Stimulated activated CD4-positive, alpha-beta T cell treated with anti-CD3 and anti-CD28 coated beads, Interleukin-4, amount 100 ng/mL, for 4 hours (primary cell): ENCODE measurements at regions not wholly inside any gene's neighbourhood (a gene's known extent, or its start where the extent isn't known, plus 50 kb on each side); places are given as distances from the start of the nearest gene placed in this dataset.
"Not testable (repeated sequence)": the region's sequence is repeated elsewhere in the genome, so short reads cannot be mapped to it uniquely, and the experiment has no call there.

Experiments used
- DNase-seq, 2 experiments: peaks; one replicate each; pipeline ENCODE4 v3.0.0-alpha.2; 2020

- DNase-seq = no peak
Measured at GRCh38 chr6:26235302-26235670, 129.7 kb upstream of the BTN3A2 start.

GRCh38 chr6:26239415-26239814 is 125.6 kb upstream of the BTN3A2 start:
- not testable (repeated sequence) for DNase-seq

DNA sequence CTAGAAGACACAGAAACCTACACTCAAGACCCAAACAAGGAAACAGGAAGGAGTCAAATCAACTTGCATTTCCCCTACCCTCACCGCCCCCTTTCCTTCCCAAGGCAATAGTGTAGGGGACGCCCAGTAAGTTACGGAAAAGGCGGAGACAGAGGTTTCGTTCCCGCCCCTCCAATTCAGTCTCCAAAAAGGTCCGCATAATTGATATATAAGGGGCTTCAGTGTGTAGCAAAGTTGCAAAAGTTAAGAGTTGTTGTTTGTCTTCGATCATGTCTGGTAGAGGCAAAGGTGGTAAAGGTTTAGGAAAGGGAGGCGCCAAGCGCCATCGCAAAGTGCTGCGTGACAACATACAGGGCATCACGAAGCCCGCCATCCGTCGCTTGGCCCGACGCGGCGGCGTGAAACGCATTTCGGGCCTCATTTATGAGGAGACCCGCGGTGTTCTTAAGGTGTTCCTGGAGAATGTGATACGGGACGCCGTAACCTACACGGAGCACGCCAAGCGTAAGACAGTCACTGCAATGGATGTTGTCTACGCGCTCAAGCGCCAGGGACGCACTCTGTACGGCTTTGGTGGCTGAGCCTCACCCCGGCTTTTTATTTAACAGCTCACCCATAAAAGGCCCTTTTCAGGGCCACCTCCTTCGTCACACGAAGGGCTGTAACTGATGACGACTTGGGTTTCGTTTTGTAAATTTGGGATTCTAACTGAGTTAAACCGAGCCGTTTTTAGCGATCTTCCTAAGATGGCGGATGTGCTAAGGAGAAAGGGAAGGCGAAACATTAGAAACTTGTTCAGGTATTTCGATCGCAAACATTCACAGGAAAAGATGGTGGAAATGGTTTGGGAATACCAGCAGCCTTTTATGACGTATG is 124.6 kb upstream of the BTN3A2 start:
- peak; percentile 33 to 65 for DNase-seq

GRCh38 chr6:26241033-26241895 is 123.7 kb upstream of the BTN3A2 start:
- DNase-seq = peak in 1 of 2 experiments; percentile 69

DNA sequence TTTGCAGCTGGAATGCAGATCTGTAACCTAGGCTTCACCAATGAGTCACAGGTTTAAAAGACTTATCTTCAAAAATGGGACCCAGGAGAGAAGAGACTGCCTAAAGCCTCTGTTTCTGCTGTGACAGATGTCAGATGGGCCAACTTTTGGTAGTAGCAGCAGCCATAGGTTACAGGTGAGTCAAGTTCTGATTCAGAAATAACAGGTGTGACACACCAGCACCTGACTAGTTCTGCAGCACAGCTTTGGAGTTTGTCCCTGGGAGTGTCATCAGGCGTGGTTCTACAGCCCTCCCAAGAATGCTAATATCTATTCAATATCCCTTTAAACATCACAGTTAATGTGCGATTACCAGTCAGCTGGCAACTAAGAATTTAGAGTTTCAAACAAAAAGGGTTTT is 121.9 kb upstream of the BTN3A2 start:
- no peak for DNase-seq

DNA sequence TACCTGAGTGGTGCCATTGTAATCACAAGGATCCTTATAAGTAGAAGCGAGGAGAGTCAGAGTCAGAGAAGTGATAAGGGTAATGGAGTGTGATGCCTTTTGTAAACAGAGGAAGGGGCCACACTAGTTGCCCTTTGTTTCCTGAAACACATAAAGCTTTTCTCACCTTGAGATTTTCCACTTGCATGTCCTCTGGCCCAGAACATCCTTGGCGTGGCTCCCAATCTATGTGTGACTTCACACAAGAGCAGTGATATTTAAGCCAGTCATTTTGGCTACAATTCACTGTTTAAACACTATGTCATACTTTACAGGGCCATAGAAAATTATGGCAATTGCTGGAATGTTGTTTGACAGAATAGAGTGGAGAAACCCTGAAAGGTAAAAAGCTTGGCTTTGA is 121.2 kb upstream of the BTN3A2 start:
- DNase-seq = no peak

DNA sequence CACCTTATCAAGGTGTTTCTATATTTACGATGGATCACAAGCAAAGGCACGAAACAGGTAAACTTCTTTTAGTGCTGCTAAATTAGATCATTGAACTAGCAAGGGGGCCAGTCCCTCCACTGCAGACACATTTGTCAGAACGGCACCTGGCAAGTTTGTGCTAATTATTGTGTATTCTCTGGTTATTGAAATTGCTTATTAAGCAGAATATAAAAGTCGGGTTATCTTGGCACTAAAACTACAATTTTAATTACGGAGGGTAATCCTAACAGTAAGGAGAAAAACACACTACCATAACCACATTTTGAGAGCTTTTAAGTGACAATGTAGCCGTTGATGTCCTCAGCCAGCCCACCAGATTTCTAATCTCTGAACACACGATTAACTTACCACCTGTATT is 118.9 kb upstream of the BTN3A2 start:
- no peak for DNase-seq

GRCh38 chr6:26246553-26246952 is 118.4 kb upstream of the BTN3A2 start:
- no peak for DNase-seq

- no peak for DNase-seq
Measured at GRCh38 chr6:26249707-26249956, 115.4 kb upstream of the BTN3A2 start.

DNA sequence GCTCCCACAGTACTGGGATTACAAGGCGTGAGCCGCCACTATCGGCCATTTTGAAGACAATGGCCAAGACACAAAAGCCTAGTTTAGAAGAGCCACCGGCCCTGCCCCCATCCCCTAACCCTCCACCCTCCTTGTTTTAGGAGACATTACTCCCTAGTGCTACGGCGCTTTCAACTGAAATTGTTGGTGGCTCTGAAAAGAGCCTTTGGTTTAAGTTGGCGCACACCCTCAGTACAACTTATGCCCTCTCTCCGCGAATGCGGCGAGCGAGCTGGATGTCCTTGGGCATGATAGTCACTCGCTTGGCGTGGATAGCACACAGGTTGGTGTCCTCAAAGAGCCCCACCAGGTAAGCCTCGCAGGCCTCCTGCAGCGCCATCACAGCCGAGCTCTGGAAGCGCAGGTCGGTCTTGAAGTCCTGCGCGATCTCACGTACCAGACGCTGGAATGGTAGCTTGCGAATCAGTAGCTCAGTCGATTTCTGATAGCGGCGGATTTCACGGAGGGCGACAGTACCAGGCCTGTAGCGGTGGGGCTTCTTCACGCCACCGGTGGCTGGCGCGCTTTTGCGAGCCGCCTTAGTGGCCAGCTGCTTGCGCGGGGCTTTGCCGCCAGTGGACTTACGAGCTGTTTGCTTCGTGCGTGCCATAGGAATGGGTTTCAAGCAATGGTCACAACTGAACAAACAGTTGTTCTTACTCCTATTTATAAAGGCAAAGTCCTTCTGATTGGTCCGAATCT is 114.9 kb upstream of the BTN3A2 start:
- DNase-seq = peak; percentile 50 to 68

- DNase-seq = peak; percentile 14 to 21
Measured at GRCh38 chr6:26250698-26251044, 114.3 kb upstream of the BTN3A2 start.

DNA sequence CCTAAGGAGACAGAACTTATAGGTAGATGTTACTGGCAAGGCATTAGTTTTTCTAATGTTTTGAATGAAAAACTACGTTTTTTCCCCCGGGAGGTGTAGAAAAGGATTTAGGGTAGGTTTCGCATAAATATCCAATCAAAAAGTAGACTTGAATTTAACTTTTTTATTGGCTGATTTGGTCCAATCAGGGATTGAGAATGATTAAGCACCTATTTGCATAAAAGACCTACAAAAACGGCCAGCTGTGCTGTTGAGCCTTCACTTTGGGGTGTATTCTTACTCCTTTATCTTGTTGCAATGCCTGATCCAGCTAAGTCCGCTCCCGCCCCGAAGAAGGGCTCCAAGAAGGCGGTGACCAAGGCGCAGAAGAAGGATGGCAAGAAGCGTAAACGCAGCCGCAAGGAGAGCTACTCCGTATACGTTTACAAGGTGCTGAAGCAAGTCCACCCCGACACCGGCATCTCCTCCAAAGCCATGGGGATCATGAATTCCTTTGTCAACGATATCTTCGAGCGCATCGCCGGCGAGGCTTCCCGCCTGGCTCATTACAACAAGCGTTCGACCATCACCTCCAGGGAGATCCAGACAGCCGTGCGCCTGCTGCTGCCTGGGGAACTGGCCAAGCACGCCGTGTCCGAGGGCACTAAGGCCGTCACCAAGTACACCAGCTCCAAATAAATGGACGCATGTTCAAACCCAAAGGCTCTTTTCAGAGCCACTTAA is 113.5 kb upstream of the BTN3A2 start:
- DNase-seq = peak; percentile 27 to 43

DNA sequence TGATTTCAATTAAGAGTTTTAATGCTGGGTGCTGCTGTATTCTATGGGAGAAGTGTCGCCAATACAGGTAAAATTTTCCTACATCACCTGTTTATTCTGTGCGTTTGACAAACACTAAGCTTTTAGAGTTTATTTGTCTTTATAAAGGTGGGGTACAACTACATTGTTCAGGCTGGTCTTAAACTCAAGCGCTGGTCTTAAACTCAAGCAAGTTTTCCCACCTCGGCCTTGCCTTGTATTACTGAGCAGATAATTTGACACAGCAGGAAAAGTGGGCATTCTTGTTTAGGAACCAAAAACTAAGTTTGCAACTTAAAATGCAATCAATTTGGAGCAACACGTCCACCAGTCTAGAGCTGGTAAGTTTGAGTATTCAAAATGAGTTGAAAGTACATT is 112.9 kb upstream of the BTN3A2 start:
- DNase-seq = no peak

GRCh38 chr6:26254724-26255123 is 110.3 kb upstream of the BTN3A2 start:
- DNase-seq = no peak

GRCh38 chr6:26257272-26257671 is 107.7 kb upstream of the BTN3A2 start:
- no peak for DNase-seq

DNA sequence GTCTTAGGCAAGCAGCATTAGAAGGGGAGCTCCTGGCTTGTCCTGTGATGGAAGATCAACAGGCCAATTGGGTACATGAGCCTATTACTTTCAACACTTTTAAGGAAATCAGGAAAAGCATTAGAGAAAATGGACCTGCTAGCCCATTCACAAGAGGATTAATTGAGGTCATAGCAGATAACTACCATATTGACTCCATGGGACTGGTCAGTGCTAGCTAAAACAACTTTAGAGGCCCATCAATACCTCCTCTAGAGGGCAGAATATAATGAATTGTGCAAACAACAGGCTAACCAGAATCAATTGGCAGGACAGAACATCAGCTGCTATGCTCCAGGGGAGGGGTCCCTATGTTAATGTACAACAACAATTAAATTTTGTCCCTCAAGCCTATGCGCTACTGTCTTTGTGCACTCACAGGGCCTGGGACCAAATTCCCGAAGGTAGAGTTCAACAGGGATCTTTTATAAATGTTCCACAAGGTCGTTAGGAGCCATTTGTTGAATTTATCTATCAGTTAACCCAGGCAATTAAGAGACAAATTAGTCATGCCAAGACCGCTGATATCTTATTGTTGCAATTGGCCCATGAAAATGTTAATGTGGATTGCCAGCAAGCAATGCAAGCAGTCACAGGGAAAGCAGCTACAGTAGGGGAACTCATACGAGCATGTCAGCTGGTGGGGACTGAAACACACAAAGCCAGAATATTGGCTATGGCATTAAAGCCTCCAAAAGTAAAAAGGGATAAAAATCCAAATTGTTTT is 106.6 kb upstream of the BTN3A2 start:
- DNase-seq = no peak

DNA sequence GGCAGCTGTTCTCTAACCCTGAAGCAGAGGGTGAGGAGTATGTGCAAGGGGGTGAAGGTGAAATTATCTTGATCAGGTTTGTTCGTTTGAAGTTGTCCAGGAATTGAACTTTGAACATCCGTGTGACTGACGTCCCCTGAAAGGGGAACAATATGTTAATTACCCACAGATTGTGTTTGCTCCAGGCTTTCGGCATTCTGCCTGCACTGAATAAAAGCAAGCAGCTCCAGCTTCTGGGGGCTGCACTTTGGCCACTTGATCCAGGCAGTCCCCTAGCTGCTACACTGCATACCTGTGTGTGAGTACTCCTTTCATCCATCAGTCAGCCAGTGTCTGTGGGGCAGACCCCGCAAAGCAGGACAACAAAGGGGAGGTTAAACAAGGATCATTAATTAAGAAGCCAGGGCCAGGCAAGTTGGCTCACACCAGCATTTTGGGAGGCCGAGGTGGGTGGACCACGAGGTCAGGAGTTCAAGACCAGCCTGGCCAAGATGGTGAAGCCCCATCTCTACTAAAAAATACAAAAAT is 104.8 kb upstream of the BTN3A2 start:
- DNase-seq = no peak

DNA sequence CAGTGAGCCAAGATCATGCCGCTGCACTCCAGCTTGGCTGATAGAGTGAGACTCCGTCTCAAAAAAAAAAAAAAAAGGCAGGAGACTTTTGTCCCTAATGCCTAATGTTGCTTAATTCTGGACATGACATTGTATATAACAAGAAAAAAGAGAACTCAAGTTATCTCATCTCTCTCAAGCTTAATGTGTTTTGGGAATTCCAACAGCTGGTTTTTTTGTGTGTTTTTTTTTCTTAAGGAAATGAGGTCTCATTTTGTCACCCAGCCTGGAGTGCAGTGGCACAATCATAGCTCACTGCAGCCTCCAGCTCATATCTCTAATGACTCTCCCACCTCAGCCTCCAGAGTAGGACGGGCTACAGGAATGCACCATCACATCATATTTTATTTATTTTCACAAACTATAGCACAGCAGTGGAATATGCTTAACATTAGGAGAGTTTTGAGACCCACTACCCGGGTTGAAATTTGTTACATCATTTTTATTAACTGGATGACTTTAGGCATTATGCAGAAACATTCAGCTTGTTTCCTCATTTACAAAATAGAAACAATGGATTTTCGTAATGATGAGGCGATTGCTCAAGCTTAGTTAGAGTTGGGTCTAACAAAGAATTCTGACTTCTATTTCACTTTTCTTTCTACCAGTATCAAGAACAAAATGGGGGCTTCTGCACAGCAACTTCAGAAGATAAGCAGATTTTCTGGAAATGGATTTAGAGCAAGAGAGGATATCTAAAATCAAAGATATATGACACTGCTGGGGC is 104.1 kb upstream of the BTN3A2 start:
- DNase-seq = no peak

DNA sequence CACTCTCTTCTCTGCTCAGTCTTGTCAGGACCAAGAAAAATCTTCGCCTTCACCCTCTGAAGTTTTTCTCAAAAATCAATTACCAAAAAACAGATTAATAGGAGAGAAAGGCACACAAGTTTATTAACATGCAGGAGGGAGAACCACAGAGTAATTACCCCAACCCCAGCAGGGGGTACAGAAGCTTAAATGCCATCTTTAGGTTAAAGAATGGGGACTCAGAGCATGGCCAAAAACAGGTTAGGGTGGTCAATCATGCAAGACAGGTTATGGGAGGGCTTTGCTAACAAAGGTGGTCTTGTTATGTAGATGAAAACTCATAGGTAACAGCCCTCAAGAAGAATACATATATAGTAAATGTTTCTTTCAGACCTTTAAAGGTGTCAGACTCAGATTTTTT is 100.5 kb upstream of the BTN3A2 start:
- no peak for DNase-seq

DNA sequence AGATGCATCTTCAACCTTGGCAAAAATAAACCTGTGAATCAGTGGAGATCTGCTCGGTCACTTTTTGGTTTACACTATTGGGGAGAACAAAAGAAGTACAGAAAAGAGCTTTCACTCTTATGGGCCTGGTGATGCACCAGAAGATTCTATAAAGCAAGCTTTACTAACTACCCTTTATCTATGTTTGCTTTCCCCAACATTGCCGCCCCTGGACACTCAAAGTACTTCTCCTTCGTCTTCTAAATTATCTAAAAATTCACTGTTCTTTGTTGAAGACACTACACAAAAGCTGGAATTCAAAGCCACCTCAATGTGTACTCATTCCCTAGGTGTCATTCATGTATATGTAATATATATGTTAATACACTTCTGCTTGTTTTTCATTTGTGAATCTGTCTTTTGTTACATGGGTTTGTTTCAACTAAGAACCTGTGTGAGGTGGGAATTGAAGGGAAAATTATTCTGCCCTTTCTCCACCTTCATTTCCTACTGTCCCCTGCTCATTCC is 97.9 kb upstream of the BTN3A2 start:
- DNase-seq = no peak
